ENCODE measurements at regions not wholly inside any gene's neighbourhood (a gene's known extent, or its start where the extent isn't known, plus 50 kb on each side); places are given as distances from the start of the nearest gene placed in this dataset.

- TF ChIP-seq, protein P1, sequence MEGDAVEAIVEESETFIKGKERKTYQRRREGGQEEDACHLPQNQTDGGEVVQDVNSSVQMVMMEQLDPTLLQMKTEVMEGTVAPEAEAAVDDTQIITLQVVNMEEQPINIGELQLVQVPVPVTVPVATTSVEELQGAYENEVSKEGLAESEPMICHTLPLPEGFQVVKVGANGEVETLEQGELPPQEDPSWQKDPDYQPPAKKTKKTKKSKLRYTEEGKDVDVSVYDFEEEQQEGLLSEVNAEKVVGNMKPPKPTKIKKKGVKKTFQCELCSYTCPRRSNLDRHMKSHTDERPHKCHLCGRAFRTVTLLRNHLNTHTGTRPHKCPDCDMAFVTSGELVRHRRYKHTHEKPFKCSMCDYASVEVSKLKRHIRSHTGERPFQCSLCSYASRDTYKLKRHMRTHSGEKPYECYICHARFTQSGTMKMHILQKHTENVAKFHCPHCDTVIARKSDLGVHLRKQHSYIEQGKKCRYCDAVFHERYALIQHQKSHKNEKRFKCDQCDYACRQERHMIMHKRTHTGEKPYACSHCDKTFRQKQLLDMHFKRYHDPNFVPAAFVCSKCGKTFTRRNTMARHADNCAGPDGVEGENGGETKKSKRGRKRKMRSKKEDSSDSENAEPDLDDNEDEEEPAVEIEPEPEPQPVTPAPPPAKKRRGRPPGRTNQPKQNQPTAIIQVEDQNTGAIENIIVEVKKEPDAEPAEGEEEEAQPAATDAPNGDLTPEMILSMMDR (conservative IDR thresholded peaks at IDR 0.05) = no peak
- TF ChIP-seq ZFX (IDR thresholded peaks at IDR 0.05) = no peak
- no peak overlapping the region for H3K27ac ChIP-seq
Measured at GRCh38 chr6:101042966-101043365, 161.8 kb upstream of the ASCC3 start.

DNA sequence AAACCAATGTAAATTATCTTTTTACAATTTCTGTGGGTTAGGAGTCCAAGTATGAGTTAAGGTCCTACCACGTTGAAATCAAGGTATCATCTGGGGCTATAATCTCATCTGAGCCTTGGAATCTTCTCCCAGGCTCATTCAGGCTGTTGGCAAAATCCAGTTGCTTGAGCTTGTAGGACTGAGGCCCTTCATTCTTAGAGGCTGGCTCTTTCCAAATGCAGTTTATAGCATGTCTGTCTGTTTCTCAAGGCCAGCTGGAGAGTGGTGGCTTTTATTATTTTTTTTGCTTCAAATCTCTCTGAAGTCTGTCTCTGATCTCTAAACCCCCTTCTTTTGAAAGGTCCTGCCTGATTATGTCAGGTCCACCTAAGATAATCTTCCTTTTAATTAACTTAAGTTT lies 177.2 kb upstream of the ASCC3 start:
- no peak overlapping the region for H3K27ac ChIP-seq
- no peak for TF ChIP-seq ZFX (IDR thresholded peaks at IDR 0.05)
- TF ChIP-seq, protein P1 (conservative IDR thresholded peaks at IDR 0.05) = no peak

DNA sequence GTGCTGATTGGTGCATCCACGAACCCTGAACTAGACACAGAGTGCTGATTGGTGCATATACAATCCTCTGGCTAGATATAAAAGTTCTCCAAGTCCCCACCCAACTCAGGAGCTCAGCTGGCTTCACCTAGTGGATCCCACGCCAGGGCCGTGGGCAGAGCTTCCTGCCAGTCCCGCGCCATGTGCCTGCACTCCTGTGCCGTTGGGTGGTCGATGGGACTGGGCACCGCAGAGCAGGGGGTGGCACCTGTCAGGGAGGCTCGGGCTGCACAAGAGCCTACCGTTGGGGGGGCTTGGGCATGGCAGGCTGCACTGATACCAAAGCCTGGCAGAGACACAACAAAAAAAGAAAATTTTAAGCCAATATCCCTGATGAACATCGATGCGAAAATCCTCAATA lies 185.4 kb upstream of the ASCC3 start:
- no peak for TF ChIP-seq ZFX (IDR thresholded peaks at IDR 0.05)
- TF ChIP-seq, protein P1 (conservative IDR thresholded peaks at IDR 0.05) = no peak
- H3K27ac ChIP-seq = no peak overlapping the region

GRCh38 chr6:101069191-101069795 lies 188.2 kb upstream of the ASCC3 start:
- TF ChIP-seq, protein P1 (conservative IDR thresholded peaks at IDR 0.05) = no peak
- no peak for TF ChIP-seq ZFX (IDR thresholded peaks at IDR 0.05)

GRCh38 chr6:101070044-101070608 lies 189.0 kb upstream of the ASCC3 start:
- no peak for TF ChIP-seq ZFX (IDR thresholded peaks at IDR 0.05)
- TF ChIP-seq, protein P1 (conservative IDR thresholded peaks at IDR 0.05) = no peak

More at GRCh38 chr6:101069191-101069795, 188.2 kb upstream of the ASCC3 start:
- H3K27ac ChIP-seq = no peak overlapping the region

GRCh38 chr6:101077344-101077743 lies 196.2 kb upstream of the ASCC3 start:
- TF ChIP-seq ZFX (IDR thresholded peaks at IDR 0.05) = no peak
- TF ChIP-seq, protein P1 (conservative IDR thresholded peaks at IDR 0.05) = no peak
- H3K27ac ChIP-seq = no peak overlapping the region

More at GRCh38 chr6:101070044-101070608, 189.0 kb upstream of the ASCC3 start:
- no peak overlapping the region for H3K27ac ChIP-seq

- no peak overlapping the region for H3K27ac ChIP-seq
- TF ChIP-seq, protein P1 (conservative IDR thresholded peaks at IDR 0.05) = no peak
- no peak for TF ChIP-seq ZFX (IDR thresholded peaks at IDR 0.05)
Measured at GRCh38 chr6:101079696-101080270, 198.7 kb upstream of the ASCC3 start.

Measured in C4-2B (cell line).